Urothelium cell line (cell line): ENCODE measurements at regions not wholly inside any gene's neighbourhood (a gene's known extent, or its start where the extent isn't known, plus 50 kb on each side); places are given as distances from the start of the nearest gene placed in this dataset.
"Not testable (repeated sequence)": the region's sequence is repeated elsewhere in the genome, so short reads cannot be mapped to it uniquely, and the experiment has no call there.

Experiments used
- DNase-seq: peaks from one replicate; pipeline ENCODE4 v3.0.0; 2011; ENCODE audit warnings: low spot score, mixed read lengths
- FAIRE-seq: peaks from 2 replicates; lab custom pipeline; 2011; peaks lifted over from hg19 to GRCh38; lab: Jason Lieb, UNC

GRCh38 chr5:90287036-90287435, 122.5 kb downstream of the CETN3 start:
- no peak for DNase-seq
- no peak for FAIRE-seq

- FAIRE-seq: no peak
Observed at GRCh38 chr5:90285581-90285980, 124.0 kb downstream of the CETN3 start.

GRCh38 chr5:90284375-90284774, 125.2 kb downstream of the CETN3 start:
- FAIRE-seq (no peak), DNase-seq (no peak)

More at GRCh38 chr5:90285581-90285980, 124.0 kb downstream of the CETN3 start:
- DNase-seq: no peak

- FAIRE-seq (no peak), DNase-seq (no peak)
Observed at GRCh38 chr5:90279091-90279490, 130.5 kb downstream of the CETN3 start.

- DNase-seq (no peak), FAIRE-seq (no peak)
Observed at GRCh38 chr5:90274216-90274615, 135.3 kb downstream of the CETN3 start.

GRCh38 chr5:90267646-90268045, 141.9 kb downstream of the CETN3 start:
- DNase-seq (no peak), FAIRE-seq (no peak)

GRCh38 chr5:90265545-90265857, 144.1 kb downstream of the CETN3 start:
- DNase-seq (no peak), FAIRE-seq (no peak)

GRCh38 chr5:90264689-90265544, 144.6 kb downstream of the CETN3 start:
- no peak for FAIRE-seq
- DNase-seq: peak; percentile 56

GRCh38 chr5:90263102-90263820, 146.3 kb downstream of the CETN3 start:
- DNase-seq: no peak
- no peak for FAIRE-seq

- FAIRE-seq (no peak), DNase-seq (no peak)
Observed at GRCh38 chr5:90251447-90251846, 158.1 kb downstream of the CETN3 start.

- FAIRE-seq (no peak), DNase-seq (no peak)
Observed at GRCh38 chr5:90248640-90249039, 160.9 kb downstream of the CETN3 start.

- FAIRE-seq, DNase-seq: not testable (repeated sequence)
Observed at GRCh38 chr5:90243848-90244247, 165.7 kb downstream of the CETN3 start.

GRCh38 chr5:90233476-90233875, 176.1 kb downstream of the CETN3 start:
- DNase-seq: no peak
- FAIRE-seq: no peak

- DNase-seq (no peak), FAIRE-seq (no peak)
Observed at GRCh38 chr5:90231688-90232087, 177.9 kb downstream of the CETN3 start.

- FAIRE-seq: no peak
- no peak for DNase-seq
Observed at GRCh38 chr5:90227683-90228082, 181.9 kb downstream of the CETN3 start.

GRCh38 chr5:90226433-90227099, 183.0 kb downstream of the CETN3 start:
- FAIRE-seq: no peak
- DNase-seq: no peak

- FAIRE-seq (no peak), DNase-seq (no peak)
Observed at GRCh38 chr5:90224342-90224741, 185.2 kb downstream of the CETN3 start.

GRCh38 chr5:90223756-90224155, 185.8 kb downstream of the CETN3 start:
- DNase-seq (no peak), FAIRE-seq (no peak)

GRCh38 chr5:90221951-90222350, 187.6 kb downstream of the CETN3 start:
- FAIRE-seq: no peak
- DNase-seq: peak; percentile 13

GRCh38 chr5:90220554-90220953, 189.0 kb downstream of the CETN3 start:
- DNase-seq (no peak), FAIRE-seq (no peak)

- no peak for FAIRE-seq
Observed at GRCh38 chr5:90214991-90215390, 194.6 kb downstream of the CETN3 start.

GRCh38 chr5:90208323-90208722, 201.2 kb downstream of the CETN3 start:
- FAIRE-seq: not testable (repeated sequence)

More at GRCh38 chr5:90214991-90215390, 194.6 kb downstream of the CETN3 start:
- DNase-seq: no peak

More at GRCh38 chr5:90208323-90208722, 201.2 kb downstream of the CETN3 start:
- not testable (repeated sequence) for DNase-seq
